Stromal cell of bone marrow (primary cell): ENCODE measurements at regions not wholly inside any gene's neighbourhood (a gene's known extent, or its start where the extent isn't known, plus 50 kb on each side); places are given as distances from the start of the nearest gene placed in this dataset.

Source experiments
- DNase-seq: peaks from one replicate; pipeline ENCODE4 v3.0.0-alpha.2; 2012; ENCODE audit warnings: low read depth

- no peak for DNase-seq
Measured at GRCh38 chr3:105030211-105030610, 336.5 kb upstream of the ALCAM start.

GRCh38 chr3:105032541-105032940, 334.2 kb upstream of the ALCAM start:
- no peak for DNase-seq

GRCh38 chr3:105033081-105033480, 333.6 kb upstream of the ALCAM start:
- DNase-seq: no peak

GRCh38 chr3:105039004-105039403, 327.7 kb upstream of the ALCAM start:
- DNase-seq: no peak

- no peak for DNase-seq
Measured at GRCh38 chr3:105040026-105040622, 326.6 kb upstream of the ALCAM start.

- peak; percentile 6 for DNase-seq
Measured at GRCh38 chr3:105042586-105042985, 324.1 kb upstream of the ALCAM start.

- no peak for DNase-seq
Measured at GRCh38 chr3:105051111-105051510, 315.6 kb upstream of the ALCAM start.

- DNase-seq: no peak
Measured at GRCh38 chr3:105051972-105052371, 314.7 kb upstream of the ALCAM start.

- no peak for DNase-seq
Measured at GRCh38 chr3:105062853-105063252, 303.9 kb upstream of the ALCAM start.

GRCh38 chr3:105065895-105066839, 300.5 kb upstream of the ALCAM start:
- no peak for DNase-seq

- DNase-seq: no peak
Measured at GRCh38 chr3:105067361-105067760, 299.3 kb upstream of the ALCAM start.

- DNase-seq: no peak
Measured at GRCh38 chr3:105077060-105077822, 289.5 kb upstream of the ALCAM start.

GRCh38 chr3:105083945-105084344, 282.8 kb upstream of the ALCAM start:
- no peak for DNase-seq

- no peak for DNase-seq
Measured at GRCh38 chr3:105085506-105085905, 281.2 kb upstream of the ALCAM start.

GRCh38 chr3:105093371-105094252, 273.1 kb upstream of the ALCAM start:
- DNase-seq: no peak

- no peak for DNase-seq
Measured at GRCh38 chr3:105094588-105094987, 272.1 kb upstream of the ALCAM start.

GRCh38 chr3:105096071-105096470, 270.6 kb upstream of the ALCAM start:
- no peak for DNase-seq

- DNase-seq: peak; percentile 4
Measured at GRCh38 chr3:105101603-105102002, 265.1 kb upstream of the ALCAM start.

GRCh38 chr3:105103139-105103538, 263.6 kb upstream of the ALCAM start:
- DNase-seq: no peak

- DNase-seq: no peak
Measured at GRCh38 chr3:105108823-105109222, 257.9 kb upstream of the ALCAM start.

- DNase-seq: peak; percentile 48
Measured at GRCh38 chr3:105118905-105119304, 247.8 kb upstream of the ALCAM start.
